ENCODE measurements at regions not wholly inside any gene's neighbourhood (a gene's known extent, or its start where the extent isn't known, plus 50 kb on each side); places are given as distances from the start of the nearest gene placed in this dataset.

- ChIA-PET POLR2A (interaction anchor here (0.9 kb wide), 1 partner anchor 9 kb away, joined by 3 read pairs; no protein-coding TSS in a partner anchor), CTCF (interaction anchor here (1.0 to 2.2 kb wide), 2 partner anchors 17 to 414 kb away, joined by 3 to 7 read pairs; no protein-coding TSS in a partner anchor)
- no peak for DNase-seq (ENCODE audit: extremely low spot score)
- no peak for TF ChIP-seq CTCF (IDR thresholded peaks at IDR 0.05; ENCODE audit: control extremely low read depth, extremely low read depth, low read depth, missing control alignments)
These were observed 304.4 kb downstream of the DUSP6 start for GRCh38 chr12:89047856-89048418.

GRCh38 chr12:89041078-89041477, 311.2 kb downstream of the DUSP6 start:
- no peak for TF ChIP-seq CTCF (IDR thresholded peaks at IDR 0.05; ENCODE audit: control extremely low read depth, extremely low read depth, low read depth, missing control alignments)
- no peak for DNase-seq (ENCODE audit: extremely low spot score)
- CTCF ChIA-PET: interaction anchor here (1.7 to 1.9 kb wide), 2 partner anchors 22 to 421 kb away, joined by 5 to 8 read pairs; no protein-coding TSS in a partner anchor
- POLR2A ChIA-PET: no interaction called here

- TF ChIP-seq CTCF (IDR thresholded peaks at IDR 0.05; ENCODE audit: control extremely low read depth, extremely low read depth, low read depth, missing control alignments): no peak
- peak; percentile 53 for DNase-seq (ENCODE audit: extremely low spot score)
- ChIA-PET POLR2A (no interaction called here), CTCF (interaction anchor here (1.7 to 2.7 kb wide), 3 partner anchors 18 to 502 kb away, joined by 3 to 11 read pairs (median 6); no protein-coding TSS in a partner anchor)
These were observed 311.9 kb downstream of the DUSP6 start for GRCh38 chr12:89040146-89040964.

- no peak for DNase-seq (ENCODE audit: extremely low spot score)
- TF ChIP-seq CTCF (IDR thresholded peaks at IDR 0.05; ENCODE audit: control extremely low read depth, extremely low read depth, low read depth, missing control alignments): no peak
- POLR2A ChIA-PET: interaction anchor here (0.9 kb wide), 1 partner anchor 9 kb away, joined by 3 read pairs; no protein-coding TSS in a partner anchor
- CTCF ChIA-PET: interaction anchor here (0.8 to 2.7 kb wide), 14 partner anchors 11 to 504 kb away, joined by 3 to 11 read pairs (median 4); partner anchors contain the start of gene GALNT4
These were observed 313.3 kb downstream of the DUSP6 start for GRCh38 chr12:89038831-89039512.

- POLR2A ChIA-PET: no interaction called here
- no peak for DNase-seq (ENCODE audit: extremely low spot score)
- no peak for TF ChIP-seq CTCF (IDR thresholded peaks at IDR 0.05; ENCODE audit: control extremely low read depth, extremely low read depth, low read depth, missing control alignments)
- CTCF ChIA-PET: interaction anchor here (0.9 to 2.8 kb wide), 7 partner anchors 8 to 438 kb away, joined by 3 to 14 read pairs (median 4); no protein-coding TSS in a partner anchor
These were observed 319.2 kb downstream of the DUSP6 start for GRCh38 chr12:89033062-89033461.

- CTCF ChIA-PET: interaction anchor here (1.5 to 1.6 kb wide), 2 partner anchors 10 to 432 kb away, joined by 6 to 12 read pairs; no protein-coding TSS in a partner anchor
- no peak for TF ChIP-seq CTCF (IDR thresholded peaks at IDR 0.05; ENCODE audit: control extremely low read depth, extremely low read depth, low read depth, missing control alignments)
- DNase-seq (ENCODE audit: extremely low spot score): no peak
- POLR2A ChIA-PET: no interaction called here
These were observed 322.3 kb downstream of the DUSP6 start for GRCh38 chr12:89029961-89030360.
